Prostate gland (tissue), 2 donors: ENCODE measurements at regions not wholly inside any gene's neighbourhood (a gene's known extent, or its start where the extent isn't known, plus 50 kb on each side); places are given as distances from the start of the nearest gene placed in this dataset.

Experiments used
- DNase-seq: peaks from one replicate; pipeline ENCODE4 v3.0.0-alpha.2; 2019; ENCODE audit warnings: low spot score
- H3K27ac ChIP-seq, 2 donors: fragments of 200-600 bp; sonication (generic); 2 replicates each; pipeline ENCODE4 v1.5.1; 2017 to 2019
- H3K27me3 ChIP-seq: fragments of 200-600 bp; sonication (generic); replicated peaks from 2 replicates; pipeline ENCODE4 v1.5.1; 2019; ENCODE audit not compliant: insufficient read depth
- H3K36me3 ChIP-seq, 2 donors: fragments of 200-600 bp; sonication (generic); 1 replicate in 1 of 2; 2 replicates in 1 of 2; pipeline versions ENCODE4 v1.5.1 to v1.8.1; 2017 to 2019
- H3K4me1 ChIP-seq: fragments of 200-600 bp; sonication (generic); replicated peaks from 2 replicates; pipeline ENCODE4 v1.5.1; 2019
- H3K4me3 ChIP-seq, 2 donors: fragments of 200-600 bp; sonication (generic); 2 replicates each; pipeline ENCODE4 v1.5.1; 2017 to 2019
- H3K9me3 ChIP-seq: fragments of 200-600 bp; sonication (generic); 2 replicates; pipeline ENCODE4 v1.5.1; 2017
- POLR2A ChIP-seq: fragments of 450-650 bp; IDR thresholded peaks from one replicate; pipeline ENCODE4 v1.6.1; 2016; ENCODE audit warnings: antibody characterized with exemption, mild to moderate bottlenecking
- POLR2AphosphoS5 ChIP-seq: sonication (generic); formaldehyde crosslinking; IDR thresholded peaks from one replicate; pipeline ENCODE4 v1.6.1; 2017; ENCODE audit warnings: antibody characterized with exemption
- WGBS: methylation state at CpG from one replicate; pipeline ENCODE4 v1.1.5; 2018; 5-methylcytosine and 5-hydroxymethylcytosine counted together
- intact Hi-C: fragments of 100-400 bp; cut with DNase I; formaldehyde crosslinking; loops from one replicate; pipeline ENCODE4 v1.14.2; 2022
- TF ChIP-seq, protein P1 (sequence below), 4 experiments: fragments of 200-600 bp in 2 of 4; fragments of 450-650 bp in 2 of 4; sonication (generic) in 2 of 4; IDR thresholded peaks; 1 replicate in 3 of 4; 2 replicates in 1 of 4; pipeline ENCODE4 v1.5.1; 2016 to 2019; ENCODE audit warnings: antibody characterized with exemption in 4 of 4, mild to moderate bottlenecking in 2 of 4, moderate library complexity in 2 of 4

GRCh38 chr9:91130796-91131318 is 230.9 kb downstream of the AUH start:
- WGBS: 92% methylated on average over 2 of the region's 2 CpGs
- no peak for DNase-seq
- peaks cover 5% of the 10 kb centered on the region for H3K4me1 ChIP-seq
- no peak overlapping the region for H3K4me3 ChIP-seq
- peak overlapping the region in 1 of 2 donors; percentile 22 for H3K27ac ChIP-seq
- no peaks in the 10 kb centered on the region for H3K9me3 ChIP-seq
- H3K27me3 ChIP-seq: no peaks in the 10 kb centered on the region
- TF ChIP-seq POLR2A (no peak), POLR2AphosphoS5 (no peak)
- TF ChIP-seq, protein P1, sequence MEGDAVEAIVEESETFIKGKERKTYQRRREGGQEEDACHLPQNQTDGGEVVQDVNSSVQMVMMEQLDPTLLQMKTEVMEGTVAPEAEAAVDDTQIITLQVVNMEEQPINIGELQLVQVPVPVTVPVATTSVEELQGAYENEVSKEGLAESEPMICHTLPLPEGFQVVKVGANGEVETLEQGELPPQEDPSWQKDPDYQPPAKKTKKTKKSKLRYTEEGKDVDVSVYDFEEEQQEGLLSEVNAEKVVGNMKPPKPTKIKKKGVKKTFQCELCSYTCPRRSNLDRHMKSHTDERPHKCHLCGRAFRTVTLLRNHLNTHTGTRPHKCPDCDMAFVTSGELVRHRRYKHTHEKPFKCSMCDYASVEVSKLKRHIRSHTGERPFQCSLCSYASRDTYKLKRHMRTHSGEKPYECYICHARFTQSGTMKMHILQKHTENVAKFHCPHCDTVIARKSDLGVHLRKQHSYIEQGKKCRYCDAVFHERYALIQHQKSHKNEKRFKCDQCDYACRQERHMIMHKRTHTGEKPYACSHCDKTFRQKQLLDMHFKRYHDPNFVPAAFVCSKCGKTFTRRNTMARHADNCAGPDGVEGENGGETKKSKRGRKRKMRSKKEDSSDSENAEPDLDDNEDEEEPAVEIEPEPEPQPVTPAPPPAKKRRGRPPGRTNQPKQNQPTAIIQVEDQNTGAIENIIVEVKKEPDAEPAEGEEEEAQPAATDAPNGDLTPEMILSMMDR (IDR thresholded peaks at IDR 0.05): no peak
- H3K36me3 ChIP-seq: no peaks in the 10 kb centered on the region
- intact Hi-C loops: loop anchor here (5.0 kb wide), 1 partner anchor 61 kb away; no protein-coding TSS in a partner anchor

- H3K4me1 ChIP-seq: peaks cover 5% of the 10 kb centered on the region
- TF ChIP-seq POLR2A: peak; percentile 15
- TF ChIP-seq, protein P1 (IDR thresholded peaks at IDR 0.05): no peak
- TF ChIP-seq POLR2AphosphoS5: peak; percentile 86
- H3K27ac ChIP-seq: peak overlapping the region in 1 of 2 donors; percentile 22
- no peaks in the 10 kb centered on the region for H3K36me3 ChIP-seq
- H3K4me3 ChIP-seq: no peak overlapping the region
- no peaks in the 10 kb centered on the region for H3K9me3 ChIP-seq
- DNase-seq: peak; percentile 71
- 7% methylated on average over 8 of the region's 8 CpGs for WGBS
- intact Hi-C loops: loop anchor here (5.0 kb wide), 1 partner anchor 61 kb away; no protein-coding TSS in a partner anchor
- no peaks in the 10 kb centered on the region for H3K27me3 ChIP-seq
Measured at GRCh38 chr9:91131433-91131839, 230.3 kb downstream of the AUH start.

GRCh38 chr9:91132576-91133073 is 229.1 kb downstream of the AUH start:
- Histone ChIP-seq H3K36me3 (no peaks in the 10 kb centered on the region), H3K27me3 (no peaks in the 10 kb centered on the region), H3K4me1 (peaks cover 5% of the 10 kb centered on the region), H3K9me3 (no peaks in the 10 kb centered on the region), H3K27ac (no peak overlapping the region), H3K4me3 (no peak overlapping the region)
- TF ChIP-seq, protein P1 (IDR thresholded peaks at IDR 0.05): no peak
- TF ChIP-seq POLR2A (no peak), POLR2AphosphoS5 (no peak)
- no peak for DNase-seq
- over 99% methylated on average over 3 of the region's 3 CpGs for WGBS
- intact Hi-C loops: loop anchor here (5.0 kb wide), 1 partner anchor 60 kb away; no protein-coding TSS in a partner anchor

DNA sequence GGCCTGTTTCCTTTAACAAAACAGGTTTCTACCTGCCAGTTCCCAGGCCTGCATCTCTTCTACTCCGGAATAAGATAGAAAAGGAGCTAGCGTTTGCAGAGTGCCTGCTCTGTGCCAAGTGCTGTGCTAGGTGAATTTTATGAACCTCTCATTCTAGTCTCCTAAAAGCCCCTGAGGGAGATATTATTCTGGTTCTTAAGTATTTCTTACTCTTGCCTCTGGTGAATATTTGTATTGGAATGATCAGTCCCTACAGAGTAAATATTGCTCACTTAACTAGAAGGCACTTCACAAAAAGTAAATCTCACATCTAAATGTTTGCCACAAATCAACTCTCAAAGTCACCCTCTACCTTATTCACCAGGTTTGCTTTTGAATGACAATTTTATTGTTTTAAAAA is 227.1 kb downstream of the AUH start:
- no peak for DNase-seq
- Histone ChIP-seq H3K27ac (no peak overlapping the region), H3K4me1 (peaks cover 5% of the 10 kb centered on the region), H3K4me3 (no peak overlapping the region), H3K27me3 (no peaks in the 10 kb centered on the region), H3K36me3 (no peaks in the 10 kb centered on the region), H3K9me3 (no peaks in the 10 kb centered on the region)
- intact Hi-C loops: loop anchor here (5.0 kb wide), 1 partner anchor 58 kb away; no protein-coding TSS in a partner anchor
- TF ChIP-seq POLR2A (no peak), POLR2AphosphoS5 (no peak)
- TF ChIP-seq, protein P1 (IDR thresholded peaks at IDR 0.05): no peak
- 53% methylated on average over 2 of the region's 2 CpGs for WGBS

- DNase-seq: no peak
- no peaks in the 10 kb centered on the region for H3K4me1 ChIP-seq
- no peaks in the 10 kb centered on the region for H3K36me3 ChIP-seq
- intact Hi-C loops: no loop called here
- TF ChIP-seq, protein P1 (IDR thresholded peaks at IDR 0.05): no peak
- no peak for TF ChIP-seq POLR2A
- TF ChIP-seq POLR2AphosphoS5: no peak
- no peak overlapping the region for H3K4me3 ChIP-seq
- H3K9me3 ChIP-seq: no peaks in the 10 kb centered on the region
- 71% methylated on average over 1 of the region's 1 CpG for WGBS
- no peak overlapping the region for H3K27ac ChIP-seq
- no peaks in the 10 kb centered on the region for H3K27me3 ChIP-seq
Measured at GRCh38 chr9:91137391-91137790, 224.3 kb downstream of the AUH start.
